ENCODE measurements at regions not wholly inside any gene's neighbourhood (a gene's known extent, or its start where the extent isn't known, plus 50 kb on each side); places are given as distances from the start of the nearest gene placed in this dataset.

GRCh38 chr5:67575087-67575486, 378.5 kb upstream of the CD180 start (continued):
- TF ChIP-seq ZNF274 (IDR thresholded peaks at IDR 0.05; ENCODE audit: low read depth, low read length), result no peak
- TF ChIP-seq YY1 (IDR thresholded peaks at IDR 0.05; ENCODE audit: extremely low read depth, insufficient replicate concordance, low read depth, low read length), result no peak
- TF ChIP-seq MAX (IDR thresholded peaks at IDR 0.05), result no peak
- no peak for TF ChIP-seq EGR1 (IDR thresholded peaks at IDR 0.05; ENCODE audit: low read depth)

GRCh38 chr5:67561151-67561932, 364.7 kb upstream of the CD180 start:
- H3K27ac ChIP-seq (ENCODE audit: low read depth, low read length), result no peak overlapping the region
- H3K9me3 ChIP-seq (ENCODE audit: control insufficient read depth in 1 of 2, insufficient read depth in 1 of 2, low read depth in 1 of 2, low read length in 2 of 2), result no peaks in the 10 kb centered on the region
- H3K27me3 ChIP-seq (ENCODE audit: insufficient read depth, low read length), result no peaks in the 10 kb centered on the region
- no peak overlapping the region for H3K4me2 ChIP-seq (ENCODE audit: low read length)
- ChIA-PET RAD21 (ENCODE audit: low non-redundant PET in 1 of 2, low total read pairs in 2 of 2, uncharacterized antibody in 2 of 2, unreplicated experiment in 2 of 2) (no interaction called here), CTCF (no interaction called here), POLR2A (no interaction called here)
- no peaks in the 10 kb centered on the region for H4K20me1 ChIP-seq (ENCODE audit: insufficient read depth)
- DNase-seq (ENCODE audit: low read depth, low spot score), result no peak
- H2AFZ ChIP-seq (ENCODE audit: low read depth, low read length, poor library complexity, severe bottlenecking), result no peak overlapping the region
- no peak overlapping the region for H3K9ac ChIP-seq (ENCODE audit: low read length)
- TF ChIP-seq SP1 (IDR thresholded peaks at IDR 0.05; ENCODE audit: low read depth) (no peak), ZNF274 (IDR thresholded peaks at IDR 0.05; ENCODE audit: low read depth, low read length) (no peak), CEBPB (IDR thresholded peaks at IDR 0.05; ENCODE audit: low read depth) (no peak), EGR1 (IDR thresholded peaks at IDR 0.05; ENCODE audit: low read depth) (no peak), YY1 (IDR thresholded peaks at IDR 0.05; ENCODE audit: extremely low read depth, insufficient replicate concordance, low read depth, low read length) (no peak)
- no peaks in the 10 kb centered on the region for H3K79me2 ChIP-seq (ENCODE audit: insufficient read depth, low read length)
- H3K4me1 ChIP-seq (ENCODE audit: control insufficient read depth in 1 of 2, insufficient read depth in 2 of 2, low read length in 2 of 2), result no peaks in the 10 kb centered on the region
- ATAC-seq, result no peak
- intact Hi-C loops (cut with micrococcal nuclease), result no loop called here
- no peaks in the 10 kb centered on the region for H3K9me2 ChIP-seq (ENCODE audit: insufficient read depth)
- H3K4me3 ChIP-seq (replicated peaks in 1 of 2; ENCODE audit: low read depth in 1 of 2, low read length in 2 of 2), result no peak overlapping the region
- no peaks in the 10 kb centered on the region for H3K36me3 ChIP-seq (ENCODE audit: control insufficient read depth in 1 of 2, insufficient read depth in 2 of 2, low read length in 2 of 2)
- BruUV-seq (replicated peaks), result no TSS peak

GRCh38 chr5:67552773-67553172, 356.2 kb upstream of the CD180 start:
- ChIA-PET POLR2A (no interaction called here), RAD21 (ENCODE audit: low non-redundant PET in 1 of 2, low total read pairs in 2 of 2, uncharacterized antibody in 2 of 2, unreplicated experiment in 2 of 2) (no interaction called here), CTCF (no interaction called here)
- Histone ChIP-seq H3K4me1 (ENCODE audit: control insufficient read depth in 1 of 2, insufficient read depth in 2 of 2, low read length in 2 of 2) (no peaks in the 10 kb centered on the region), H3K27ac (ENCODE audit: low read depth, low read length) (no peak overlapping the region), H3K4me2 (ENCODE audit: low read length) (no peak overlapping the region), H3K27me3 (ENCODE audit: insufficient read depth, low read length) (no peaks in the 10 kb centered on the region), H4K20me1 (ENCODE audit: insufficient read depth) (no peaks in the 10 kb centered on the region; the same call in 1 of the 2 replicates), H3K4me3 (replicated peaks in 1 of 2; ENCODE audit: low read depth in 1 of 2, low read length in 2 of 2) (no peak overlapping the region), H3K9ac (ENCODE audit: low read length) (no peak overlapping the region), H3K9me3 (ENCODE audit: control insufficient read depth in 1 of 2, insufficient read depth in 1 of 2, low read depth in 1 of 2, low read length in 2 of 2) (no peaks in the 10 kb centered on the region), H3K9me2 (ENCODE audit: insufficient read depth) (no peaks in the 10 kb centered on the region), H3K79me2 (ENCODE audit: insufficient read depth, low read length) (no peaks in the 10 kb centered on the region), H2AFZ (ENCODE audit: low read depth, low read length, poor library complexity, severe bottlenecking) (no peak overlapping the region), H3K36me3 (ENCODE audit: control insufficient read depth in 1 of 2, insufficient read depth in 2 of 2, low read length in 2 of 2) (no peaks in the 10 kb centered on the region)
- DNase-seq (ENCODE audit: low read depth, low spot score), result no peak
- ATAC-seq, result no peak
- BruUV-seq (replicated peaks), result no TSS peak
- intact Hi-C loops (cut with micrococcal nuclease), result no loop called here
- TF ChIP-seq TCF7L2 (IDR thresholded peaks at IDR 0.05; ENCODE audit: borderline replicate concordance, extremely low read depth, insufficient read depth, insufficient read length) (no peak), RAD21 (IDR thresholded peaks at IDR 0.05; ENCODE audit: low read depth) (no peak), ZFX (IDR thresholded peaks at IDR 0.05) (no peak), ATF3 (IDR thresholded peaks at IDR 0.05) (no peak), CBX3 (IDR thresholded peaks at IDR 0.05; ENCODE audit: low read depth) (no peak), ELF1 (IDR thresholded peaks at IDR 0.05; ENCODE audit: borderline replicate concordance, low read depth) (no peak), EZH2 (IDR thresholded peaks at IDR 0.05) (no peak), JUND (IDR thresholded peaks at IDR 0.05) (no peak), EZH2phosphoT487 (IDR thresholded peaks at IDR 0.05; ENCODE audit: borderline replicate concordance) (no peak), SRF (IDR thresholded peaks at IDR 0.05; ENCODE audit: low read depth) (no peak), FOSL1 (IDR thresholded peaks at IDR 0.05; ENCODE audit: low read depth) (no peak), SIN3A (IDR thresholded peaks at IDR 0.05; ENCODE audit: low read depth) (no peak)
